ENCODE measurements at regions not wholly inside any gene's neighbourhood (a gene's known extent, or its start where the extent isn't known, plus 50 kb on each side); places are given as distances from the start of the nearest gene placed in this dataset.
"Not testable (repeated sequence)": the region's sequence is repeated elsewhere in the genome, so short reads cannot be mapped to it uniquely, and the experiment has no call there.

DNA sequence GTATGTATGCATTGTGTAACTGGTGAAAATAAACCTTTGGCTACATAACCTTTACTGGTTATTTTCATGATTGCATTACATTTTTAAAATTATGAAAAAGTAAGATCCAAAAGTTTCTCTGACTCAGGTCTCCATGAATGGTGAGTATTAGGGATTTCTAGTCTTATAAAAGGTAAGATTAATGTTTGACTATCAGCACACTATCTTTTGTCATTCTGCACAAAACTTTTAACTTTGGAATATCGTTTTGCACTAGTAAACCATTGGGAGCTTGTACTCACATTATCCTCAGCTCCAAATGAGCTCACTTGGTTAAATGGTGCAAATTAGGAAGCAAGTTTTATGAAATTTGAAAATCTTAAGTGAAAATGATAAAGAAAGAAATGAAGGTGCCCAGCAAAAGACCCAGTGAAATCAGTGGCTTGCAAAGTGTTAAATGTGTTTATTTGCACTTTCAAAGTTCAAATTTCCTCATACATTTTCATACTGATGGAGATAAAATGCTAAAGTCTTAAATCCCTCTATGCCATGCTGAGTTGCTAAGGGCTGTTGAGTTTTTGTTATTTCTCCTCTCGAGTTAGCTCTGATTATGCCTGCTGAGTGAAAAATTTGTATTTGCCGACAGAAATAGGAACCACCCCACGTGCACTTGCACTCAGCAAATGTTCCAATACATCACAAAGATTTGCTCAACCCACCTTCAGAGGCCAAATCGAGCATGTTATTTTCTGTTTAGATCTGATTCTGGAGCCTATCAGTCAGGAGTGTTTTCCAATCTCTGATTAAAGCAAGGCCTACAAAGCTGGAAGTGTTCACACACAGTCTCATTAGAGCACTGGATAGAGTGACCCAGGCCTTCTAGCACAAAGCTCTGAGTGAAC lies 885.7 kb downstream of the NR2F1-AS1 start:
- ATAC-seq, result no peak
- intact Hi-C loops (cut with DNase I), result no loop called here
- Histone ChIP-seq H3K27me3 (no peaks in the 10 kb centered on the region), H3K36me3 (no peaks in the 10 kb centered on the region), H3K4me1 (no peaks in the 10 kb centered on the region), H3K27ac (no peak overlapping the region), H3K4me3 (no peak overlapping the region), H3K9me3 (no peaks in the 10 kb centered on the region)
- 54 to 67% (median 57%) methylated on average over 5 of the region's 5 CpGs for WGBS, 4 donors
- DNase-seq, result no peak
- TF ChIP-seq, protein P1, sequence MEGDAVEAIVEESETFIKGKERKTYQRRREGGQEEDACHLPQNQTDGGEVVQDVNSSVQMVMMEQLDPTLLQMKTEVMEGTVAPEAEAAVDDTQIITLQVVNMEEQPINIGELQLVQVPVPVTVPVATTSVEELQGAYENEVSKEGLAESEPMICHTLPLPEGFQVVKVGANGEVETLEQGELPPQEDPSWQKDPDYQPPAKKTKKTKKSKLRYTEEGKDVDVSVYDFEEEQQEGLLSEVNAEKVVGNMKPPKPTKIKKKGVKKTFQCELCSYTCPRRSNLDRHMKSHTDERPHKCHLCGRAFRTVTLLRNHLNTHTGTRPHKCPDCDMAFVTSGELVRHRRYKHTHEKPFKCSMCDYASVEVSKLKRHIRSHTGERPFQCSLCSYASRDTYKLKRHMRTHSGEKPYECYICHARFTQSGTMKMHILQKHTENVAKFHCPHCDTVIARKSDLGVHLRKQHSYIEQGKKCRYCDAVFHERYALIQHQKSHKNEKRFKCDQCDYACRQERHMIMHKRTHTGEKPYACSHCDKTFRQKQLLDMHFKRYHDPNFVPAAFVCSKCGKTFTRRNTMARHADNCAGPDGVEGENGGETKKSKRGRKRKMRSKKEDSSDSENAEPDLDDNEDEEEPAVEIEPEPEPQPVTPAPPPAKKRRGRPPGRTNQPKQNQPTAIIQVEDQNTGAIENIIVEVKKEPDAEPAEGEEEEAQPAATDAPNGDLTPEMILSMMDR (IDR thresholded peaks at IDR 0.05), result no peak
- TF ChIP-seq POLR2A (IDR thresholded peaks at IDR 0.05), result no peak

DNA sequence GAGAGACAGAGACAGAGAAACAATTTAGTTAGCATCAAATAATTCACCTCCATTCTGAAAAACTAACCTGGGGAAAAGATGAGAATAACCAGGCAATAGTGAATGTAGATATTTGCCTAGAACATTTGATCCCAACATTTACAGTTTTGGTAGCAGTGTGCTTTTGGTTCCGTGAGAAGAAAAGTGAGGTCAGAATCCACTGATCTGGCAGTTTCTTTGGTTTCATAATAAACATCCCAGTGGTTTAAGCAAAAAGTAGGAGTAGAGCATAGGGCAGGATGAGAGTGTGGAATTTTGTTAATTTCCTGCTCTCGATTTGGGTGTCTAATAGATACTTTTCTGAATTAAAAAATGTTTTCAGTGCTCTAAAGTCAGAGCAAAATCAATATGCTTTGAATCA lies 887.0 kb downstream of the NR2F1-AS1 start:
- no peak for DNase-seq
- Histone ChIP-seq H3K4me1 (no peaks in the 10 kb centered on the region), H3K9me3 (no peaks in the 10 kb centered on the region), H3K4me3 (no peak overlapping the region), H3K27ac (no peak overlapping the region), H3K36me3 (no peaks in the 10 kb centered on the region), H3K27me3 (no peaks in the 10 kb centered on the region)
- intact Hi-C loops (cut with DNase I), result no loop called here
- no peak for TF ChIP-seq POLR2A (IDR thresholded peaks at IDR 0.05)
- TF ChIP-seq, protein P1 (IDR thresholded peaks at IDR 0.05), result no peak
- ATAC-seq, result no peak
- 74 to 88% (median 76%) methylated on average over 2 of the region's 2 CpGs for WGBS, 4 donors

DNA sequence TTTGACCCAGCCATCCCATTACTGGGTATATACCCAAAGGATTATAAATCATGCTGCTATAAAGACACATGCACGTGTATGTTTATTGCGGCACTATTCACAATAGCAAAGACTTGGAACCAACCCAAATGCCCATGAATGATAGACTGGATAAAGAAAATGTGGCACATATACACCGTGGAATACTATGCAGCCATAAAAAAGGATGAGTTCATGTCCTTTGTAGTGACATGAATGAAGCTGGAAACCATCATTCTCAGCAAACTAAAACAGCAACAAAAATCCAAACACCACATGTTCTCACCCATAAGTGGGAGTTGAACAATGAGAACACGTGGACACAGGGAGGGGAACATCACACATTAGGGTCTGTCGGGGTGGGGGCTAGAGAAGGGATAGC lies 889.1 kb downstream of the NR2F1-AS1 start:
- ATAC-seq; H3K27ac ChIP-seq; intact Hi-C loops (cut with DNase I); H3K27me3 ChIP-seq; DNase-seq; H3K36me3 ChIP-seq; H3K4me3 ChIP-seq; H3K9me3 ChIP-seq; H3K4me1 ChIP-seq: not testable (repeated sequence)
- 73 to 95% (median 94%) methylated on average over 5 of the region's 5 CpGs for WGBS, 4 donors

DNA sequence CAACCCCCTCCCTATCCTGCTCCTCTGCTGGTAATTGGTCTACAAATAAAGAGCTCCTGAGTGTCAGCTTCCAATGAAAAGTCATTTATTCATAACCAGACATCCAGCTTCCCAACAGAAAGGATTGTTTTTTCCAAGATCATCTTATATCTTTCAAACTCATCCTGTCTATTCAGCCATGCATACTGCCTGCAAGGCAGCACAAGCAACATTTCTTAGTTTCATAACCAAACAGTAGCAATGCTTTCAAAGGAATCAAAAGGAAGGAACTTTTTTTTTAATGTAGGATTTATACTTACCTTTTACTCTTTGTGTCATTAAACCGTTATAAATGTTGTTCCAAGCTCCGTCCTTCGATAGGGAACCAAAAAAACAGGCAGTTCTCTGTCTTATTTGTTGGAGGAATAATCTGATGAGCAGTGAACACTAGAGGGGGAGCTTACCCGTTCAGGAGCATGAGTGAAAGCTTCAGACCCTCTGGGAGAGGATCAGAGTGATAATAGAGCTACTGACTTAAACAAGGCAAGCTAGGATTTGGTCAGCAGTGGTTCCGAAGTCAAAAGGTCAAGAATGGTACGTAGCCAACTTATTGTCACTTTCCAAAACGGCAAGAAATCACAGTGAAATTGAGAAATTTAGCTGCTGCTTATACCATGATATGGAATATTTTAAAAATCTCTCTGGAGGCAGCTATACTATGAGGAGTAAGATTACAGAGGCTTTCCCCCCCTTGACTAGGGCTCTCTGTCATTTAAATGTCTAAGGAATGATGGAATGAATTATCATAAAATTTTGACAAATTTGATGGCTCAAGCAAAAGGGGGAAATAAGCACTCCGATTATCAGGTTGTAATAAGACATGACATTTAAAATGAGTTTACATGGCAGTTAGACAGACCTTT lies 892.9 kb downstream of the NR2F1-AS1 start:
- ATAC-seq, result no peak

More for the DNA sequence above, 892.9 kb downstream of the NR2F1-AS1 start:
- Histone ChIP-seq H3K4me1 (no peaks in the 10 kb centered on the region), H3K27ac (no peak overlapping the region), H3K36me3 (no peaks in the 10 kb centered on the region), H3K27me3 (no peaks in the 10 kb centered on the region), H3K9me3 (peaks cover 0 to 7% (median 0%) of the 10 kb centered on the region in 12 donors), H3K4me3 (no peak overlapping the region)
- intact Hi-C loops (cut with DNase I), result no loop called here
- no peak for DNase-seq
- TF ChIP-seq, protein P1 (IDR thresholded peaks at IDR 0.05), result peak in 5 of 12 donors; percentile 16 to 38 (median 25)
- no peak for TF ChIP-seq POLR2A (IDR thresholded peaks at IDR 0.05)
- 29 to 43% (median 38%) methylated on average over 8 of the region's 8 CpGs for WGBS, 4 donors

All from heart left ventricle (tissue), 16 donors.